Suprapubic skin (tissue), 4 donors: ENCODE measurements at regions not wholly inside any gene's neighbourhood (a gene's known extent, or its start where the extent isn't known, plus 50 kb on each side); places are given as distances from the start of the nearest gene placed in this dataset.
"Not testable (repeated sequence)": the region's sequence is repeated elsewhere in the genome, so short reads cannot be mapped to it uniquely, and the experiment has no call there.

Experiments
- DNase-seq, 2 donors: peaks; one replicate each; pipeline ENCODE4 v3.0.0-alpha.2; 2019; ENCODE audit warnings: low spot score in 2 of 2
- H3K27ac ChIP-seq: fragments of 200-600 bp; sonication (generic); one replicate; pipeline ENCODE4 v1.5.1; 2019
- H3K27me3 ChIP-seq: fragments of 200-600 bp; sonication (generic); one replicate; pipeline ENCODE4 v1.5.1; 2019
- H3K36me3 ChIP-seq: fragments of 200-600 bp; sonication (generic); one replicate; pipeline ENCODE4 v1.5.1; 2019
- H3K4me1 ChIP-seq: fragments of 200-600 bp; sonication (generic); one replicate; pipeline ENCODE4 v1.5.1; 2019
- H3K4me3 ChIP-seq: fragments of 200-600 bp; sonication (generic); one replicate; pipeline ENCODE4 v1.5.1; 2019; ENCODE audit warnings: mild to moderate bottlenecking
- H3K9me3 ChIP-seq: fragments of 200-600 bp; sonication (generic); one replicate; pipeline ENCODE4 v1.5.1; 2019
- EP300 ChIP-seq: sonication (generic); formaldehyde crosslinking; IDR thresholded peaks from one replicate; pipeline ENCODE4 v1.6.1; 2017; ENCODE audit warnings: antibody characterized with exemption
- POLR2A ChIP-seq, 2 donors: fragments of 450-650 bp; IDR thresholded peaks; one replicate each; pipeline ENCODE4 v1.6.1; 2017; ENCODE audit warnings: antibody characterized with exemption in 2 of 2, mild to moderate bottlenecking in 2 of 2, moderate library complexity in 2 of 2
- POLR2AphosphoS5 ChIP-seq, 3 donors: sonication (generic); formaldehyde crosslinking; IDR thresholded peaks; one replicate each; pipeline ENCODE4 v1.6.1; 2017; ENCODE audit warnings: antibody characterized with exemption in 3 of 3
- WGBS: methylation state at CpG from one replicate; pipeline ENCODE4 v1.1.5; 2018; 5-methylcytosine and 5-hydroxymethylcytosine counted together
- TF ChIP-seq, protein P1 (sequence below), 2 donors: fragments of 200-600 bp in 1 of 2; fragments of 450-650 bp in 1 of 2; sonication (generic) in 1 of 2; IDR thresholded peaks; one replicate each; pipeline ENCODE4 v1.5.1; 2016 to 2019; ENCODE audit warnings: antibody characterized with exemption in 2 of 2, mild to moderate bottlenecking in 1 of 2, moderate library complexity in 1 of 2

DNA sequence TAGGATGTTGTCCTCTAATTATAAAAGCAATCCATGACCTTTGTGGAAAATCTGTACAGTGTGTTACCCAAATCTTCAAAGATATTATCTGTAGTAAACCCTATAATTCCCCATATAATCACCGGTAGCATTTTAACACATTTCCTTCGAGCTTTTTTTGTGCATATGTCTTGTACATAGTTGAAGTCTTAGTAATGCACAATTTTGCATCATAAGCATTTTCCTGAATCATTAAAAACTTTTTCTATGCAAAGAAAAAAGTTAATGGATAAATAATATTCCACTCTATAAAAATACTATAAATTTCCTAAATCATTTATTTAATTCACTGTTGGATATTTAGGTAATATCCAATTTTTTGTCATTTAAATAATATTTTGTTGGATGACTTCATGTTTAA is 201.7 kb downstream of the RRAGC start:
- Histone ChIP-seq H3K9me3 (peaks cover 4% of the 10 kb centered on the region), H3K27ac (no peak overlapping the region), H3K4me1 (no peaks in the 10 kb centered on the region), H3K4me3 (no peak overlapping the region), H3K36me3 (no peaks in the 10 kb centered on the region), H3K27me3 (peaks cover 11% of the 10 kb centered on the region)
- 90% methylated on average over 2 of the region's 2 CpGs for WGBS
- no peak for DNase-seq
- TF ChIP-seq POLR2AphosphoS5 (IDR thresholded peaks at IDR 0.05) (no peak), POLR2A (IDR thresholded peaks at IDR 0.05) (no peak), EP300 (no peak)
- TF ChIP-seq, protein P1, sequence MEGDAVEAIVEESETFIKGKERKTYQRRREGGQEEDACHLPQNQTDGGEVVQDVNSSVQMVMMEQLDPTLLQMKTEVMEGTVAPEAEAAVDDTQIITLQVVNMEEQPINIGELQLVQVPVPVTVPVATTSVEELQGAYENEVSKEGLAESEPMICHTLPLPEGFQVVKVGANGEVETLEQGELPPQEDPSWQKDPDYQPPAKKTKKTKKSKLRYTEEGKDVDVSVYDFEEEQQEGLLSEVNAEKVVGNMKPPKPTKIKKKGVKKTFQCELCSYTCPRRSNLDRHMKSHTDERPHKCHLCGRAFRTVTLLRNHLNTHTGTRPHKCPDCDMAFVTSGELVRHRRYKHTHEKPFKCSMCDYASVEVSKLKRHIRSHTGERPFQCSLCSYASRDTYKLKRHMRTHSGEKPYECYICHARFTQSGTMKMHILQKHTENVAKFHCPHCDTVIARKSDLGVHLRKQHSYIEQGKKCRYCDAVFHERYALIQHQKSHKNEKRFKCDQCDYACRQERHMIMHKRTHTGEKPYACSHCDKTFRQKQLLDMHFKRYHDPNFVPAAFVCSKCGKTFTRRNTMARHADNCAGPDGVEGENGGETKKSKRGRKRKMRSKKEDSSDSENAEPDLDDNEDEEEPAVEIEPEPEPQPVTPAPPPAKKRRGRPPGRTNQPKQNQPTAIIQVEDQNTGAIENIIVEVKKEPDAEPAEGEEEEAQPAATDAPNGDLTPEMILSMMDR (IDR thresholded peaks at IDR 0.05), result no peak

DNA sequence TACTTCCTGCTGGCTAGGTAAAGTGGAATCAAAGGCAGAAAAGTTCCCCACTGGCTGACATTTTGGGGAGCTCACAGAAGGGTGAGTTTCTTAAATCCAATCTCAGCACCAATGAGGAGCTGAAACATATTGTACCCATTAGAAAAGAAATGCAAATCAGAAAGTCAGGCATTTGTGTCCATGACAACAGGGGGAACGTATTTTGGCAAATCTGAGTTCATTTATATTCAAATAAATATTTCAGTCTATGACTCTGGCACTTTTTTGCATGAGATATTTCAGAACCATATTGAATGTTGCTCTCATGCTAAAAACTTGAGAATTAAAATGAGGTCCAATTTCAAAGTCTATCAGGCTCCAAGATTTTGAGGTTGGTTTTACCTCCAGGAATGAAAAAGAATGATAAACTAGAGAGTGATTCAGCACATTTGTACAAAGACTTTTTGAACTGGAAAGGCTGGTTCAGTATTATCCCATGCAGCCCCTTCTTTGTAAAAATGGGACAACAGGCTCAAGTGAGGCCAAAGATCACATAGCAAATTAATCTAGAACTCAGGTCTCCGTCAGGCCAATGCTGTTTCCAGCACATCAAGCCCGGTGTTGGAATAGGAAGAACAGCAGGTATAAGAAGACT is 202.2 kb downstream of the RRAGC start:
- no peak for DNase-seq
- Histone ChIP-seq H3K27me3 (peaks cover 11% of the 10 kb centered on the region), H3K4me3 (no peak overlapping the region), H3K9me3 (peaks cover 4% of the 10 kb centered on the region), H3K36me3 (no peaks in the 10 kb centered on the region), H3K27ac (no peak overlapping the region), H3K4me1 (no peaks in the 10 kb centered on the region)
- WGBS, result 61% methylated on average over 3 of the region's 3 CpGs
- no peak for TF ChIP-seq POLR2AphosphoS5 (IDR thresholded peaks at IDR 0.05)
- TF ChIP-seq POLR2A (IDR thresholded peaks at IDR 0.05), result no peak
- no peak for TF ChIP-seq EP300
- TF ChIP-seq, protein P1 (IDR thresholded peaks at IDR 0.05), result no peak

DNA sequence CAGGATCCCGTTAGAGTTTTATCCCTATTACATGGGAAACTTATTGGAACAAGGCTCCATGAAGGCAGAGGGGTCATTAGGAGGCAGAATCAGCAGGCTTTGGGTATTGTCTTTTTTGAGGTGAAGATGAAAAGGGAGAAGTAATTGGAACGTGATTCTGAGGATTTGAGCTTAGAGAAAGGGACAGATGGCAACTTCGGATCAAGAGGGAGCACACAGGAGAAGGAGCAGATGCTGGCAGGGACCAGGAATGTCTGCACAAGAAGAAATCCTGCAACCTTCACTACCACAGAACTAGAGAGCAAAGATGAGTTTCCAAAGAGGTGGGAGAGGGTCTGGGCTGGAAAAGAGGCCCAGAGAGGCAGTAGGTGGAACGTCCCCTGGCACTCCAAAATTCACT is 202.8 kb downstream of the RRAGC start:
- no peaks in the 10 kb centered on the region for H3K36me3 ChIP-seq
- no peak overlapping the region for H3K4me3 ChIP-seq
- H3K4me1 ChIP-seq, result no peaks in the 10 kb centered on the region
- H3K9me3 ChIP-seq, result peaks cover 4% of the 10 kb centered on the region
- peaks cover 11% of the 10 kb centered on the region for H3K27me3 ChIP-seq
- TF ChIP-seq POLR2A (IDR thresholded peaks at IDR 0.05), result no peak
- 59% methylated on average over 4 of the region's 4 CpGs for whole genome bisulfite sequencing
- no peak for DNase-seq
- H3K27ac ChIP-seq, result no peak overlapping the region

DNA sequence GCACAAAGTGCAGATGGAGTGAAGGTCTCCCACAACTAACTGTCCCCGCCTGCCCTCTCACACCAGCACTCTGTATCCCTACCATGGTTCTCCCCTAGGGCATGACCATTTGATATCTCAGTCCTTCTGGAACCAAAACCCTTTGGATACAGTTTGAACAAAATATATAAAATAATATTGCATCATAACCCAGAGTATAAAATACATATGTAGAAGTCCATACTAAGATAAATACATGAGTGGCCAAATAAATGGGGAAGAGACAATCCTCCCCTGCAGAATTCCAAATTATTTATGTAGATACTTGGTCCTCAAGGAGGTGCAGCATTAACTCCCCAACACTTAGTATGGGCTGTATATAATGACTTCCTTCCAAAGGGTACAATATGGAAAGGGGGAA is 207.4 kb downstream of the RRAGC start:
- H3K4me3 ChIP-seq, result no peak overlapping the region
- no peaks in the 10 kb centered on the region for H3K36me3 ChIP-seq
- no peaks in the 10 kb centered on the region for H3K27me3 ChIP-seq
- DNase-seq, result no peak
- H3K4me1 ChIP-seq, result no peaks in the 10 kb centered on the region
- 92% methylated on average over 1 of the region's 1 CpG for WGBS
- H3K9me3 ChIP-seq, result no peaks in the 10 kb centered on the region
- no peak for TF ChIP-seq EP300
- no peak for TF ChIP-seq POLR2AphosphoS5 (IDR thresholded peaks at IDR 0.05)
- no peak overlapping the region for H3K27ac ChIP-seq

- no peaks in the 10 kb centered on the region for H3K36me3 ChIP-seq
- WGBS, result 59% methylated on average over 8 of the region's 8 CpGs
- no peak for DNase-seq
These were observed 207.9 kb downstream of the RRAGC start for GRCh38 chr1:38651669-38652068.

DNA sequence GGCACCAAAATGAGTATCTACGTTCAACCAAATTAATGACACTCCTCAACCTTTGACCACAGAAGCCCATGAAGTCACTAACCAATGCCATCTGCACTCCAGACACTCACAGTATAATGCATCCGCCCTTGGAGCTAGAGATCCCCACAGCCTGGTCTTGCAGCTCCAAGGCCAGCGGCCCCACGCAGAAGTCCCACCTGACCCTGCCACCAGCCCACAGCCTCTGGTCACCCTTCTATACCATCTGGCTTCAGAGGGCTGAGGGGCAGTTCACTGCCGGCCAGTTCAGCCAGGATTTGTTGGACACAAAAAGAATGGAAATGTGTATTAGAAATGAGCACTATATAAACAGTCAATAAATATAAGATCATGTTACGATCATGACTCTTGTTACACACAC is 211.2 kb downstream of the RRAGC start:
- Histone ChIP-seq H3K9me3 (no peaks in the 10 kb centered on the region), H3K4me1 (no peaks in the 10 kb centered on the region), H3K27ac (no peak overlapping the region), H3K36me3 (no peaks in the 10 kb centered on the region), H3K27me3 (no peaks in the 10 kb centered on the region), H3K4me3 (no peak overlapping the region)
- TF ChIP-seq, protein P1 (IDR thresholded peaks at IDR 0.05), result no peak
- TF ChIP-seq POLR2A (IDR thresholded peaks at IDR 0.05), result no peak
- TF ChIP-seq EP300, result no peak
- no peak for TF ChIP-seq POLR2AphosphoS5 (IDR thresholded peaks at IDR 0.05)
- DNase-seq, result no peak
- 82% methylated on average over 6 of the region's 6 CpGs for WGBS

More at GRCh38 chr1:38651669-38652068, 207.9 kb downstream of the RRAGC start:
- Histone ChIP-seq H3K9me3 (no peaks in the 10 kb centered on the region), H3K27ac (no peak overlapping the region), H3K27me3 (no peaks in the 10 kb centered on the region), H3K4me1 (no peaks in the 10 kb centered on the region), H3K4me3 (no peak overlapping the region)
- TF ChIP-seq POLR2AphosphoS5 (IDR thresholded peaks at IDR 0.05) (no peak), EP300 (no peak), POLR2A (IDR thresholded peaks at IDR 0.05) (no peak)
- TF ChIP-seq, protein P1 (IDR thresholded peaks at IDR 0.05), result no peak

GRCh38 chr1:38647341-38647740 is 212.2 kb downstream of the RRAGC start:
- not testable (repeated sequence) for H3K9me3 ChIP-seq, H3K4me3 ChIP-seq, H3K4me1 ChIP-seq, DNase-seq, H3K27ac ChIP-seq, H3K27me3 ChIP-seq, H3K36me3 ChIP-seq
- 74% methylated on average over 7 of the region's 34 CpGs for WGBS
